ENCODE measurements at regions not wholly inside any gene's neighbourhood (a gene's known extent, or its start where the extent isn't known, plus 50 kb on each side); places are given as distances from the start of the nearest gene placed in this dataset.

DNA sequence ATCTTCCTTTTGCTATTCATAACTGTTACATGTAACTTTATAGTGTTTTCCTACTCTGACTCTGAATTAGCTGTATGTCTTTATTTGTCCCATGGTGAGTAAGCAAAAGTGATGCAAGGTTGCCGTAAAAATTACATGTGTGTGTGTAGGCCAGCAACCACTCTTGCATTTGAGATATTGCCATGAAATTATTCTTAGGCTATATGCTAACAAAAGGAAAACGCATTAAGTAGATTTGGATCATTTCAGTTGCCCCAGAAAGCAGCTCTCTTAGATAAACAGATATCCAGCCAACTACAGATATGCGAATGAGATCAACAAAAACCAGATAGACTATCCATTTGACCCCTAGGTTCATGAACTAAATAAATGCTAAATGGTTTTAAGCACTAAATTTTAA, 73.6 kb downstream of the CYLC2 start:
- H3K27me3 Mint-ChIP-seq (ENCODE audit: insufficient read depth, unreplicated experiment) = no peaks in the 10 kb centered on the region
- ChIA-PET CTCF (no interaction called here), POLR2A (no interaction called here)
- no peaks in the 10 kb centered on the region for H3K9me3 ChIP-seq
- no peaks in the 10 kb centered on the region for H3K4me1 Mint-ChIP-seq (ENCODE audit: low read depth, unreplicated experiment)
- TF ChIP-seq, protein P1, sequence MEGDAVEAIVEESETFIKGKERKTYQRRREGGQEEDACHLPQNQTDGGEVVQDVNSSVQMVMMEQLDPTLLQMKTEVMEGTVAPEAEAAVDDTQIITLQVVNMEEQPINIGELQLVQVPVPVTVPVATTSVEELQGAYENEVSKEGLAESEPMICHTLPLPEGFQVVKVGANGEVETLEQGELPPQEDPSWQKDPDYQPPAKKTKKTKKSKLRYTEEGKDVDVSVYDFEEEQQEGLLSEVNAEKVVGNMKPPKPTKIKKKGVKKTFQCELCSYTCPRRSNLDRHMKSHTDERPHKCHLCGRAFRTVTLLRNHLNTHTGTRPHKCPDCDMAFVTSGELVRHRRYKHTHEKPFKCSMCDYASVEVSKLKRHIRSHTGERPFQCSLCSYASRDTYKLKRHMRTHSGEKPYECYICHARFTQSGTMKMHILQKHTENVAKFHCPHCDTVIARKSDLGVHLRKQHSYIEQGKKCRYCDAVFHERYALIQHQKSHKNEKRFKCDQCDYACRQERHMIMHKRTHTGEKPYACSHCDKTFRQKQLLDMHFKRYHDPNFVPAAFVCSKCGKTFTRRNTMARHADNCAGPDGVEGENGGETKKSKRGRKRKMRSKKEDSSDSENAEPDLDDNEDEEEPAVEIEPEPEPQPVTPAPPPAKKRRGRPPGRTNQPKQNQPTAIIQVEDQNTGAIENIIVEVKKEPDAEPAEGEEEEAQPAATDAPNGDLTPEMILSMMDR (IDR thresholded peaks at IDR 0.05; ENCODE audit: insufficient read depth in 1 of 2, low read depth in 1 of 2, low read length in 1 of 2, severe bottlenecking in 1 of 2, unreplicated experiment in 1 of 2) = no peak
- no peak for DNase-seq
- H3K36me3 ChIP-seq (ENCODE audit: control insufficient read depth, insufficient read depth, low read length) = no peaks in the 10 kb centered on the region
- no peak overlapping the region for H3K4me3 ChIP-seq (ENCODE audit: low read depth, low read length)
- intact Hi-C loops (cut with micrococcal nuclease; ENCODE audit: unreplicated experiment) = no loop called here
- H3K4me1 ChIP-seq = no peaks in the 10 kb centered on the region
- no TSS peak for BruUV-seq (replicated peaks)
- no peaks in the 10 kb centered on the region for H3K36me3 Mint-ChIP-seq (ENCODE audit: insufficient read depth, unreplicated experiment)
- no peaks in the 10 kb centered on the region for H3K27me3 ChIP-seq (replicated peaks; ENCODE audit: control insufficient read depth, insufficient read depth, low read length)
- H3K4me3 Mint-ChIP-seq (ENCODE audit: unreplicated experiment) = no peak overlapping the region
- H3K27ac Mint-ChIP-seq (ENCODE audit: unreplicated experiment) = no peak overlapping the region
- no peaks in the 10 kb centered on the region for H3K9me3 Mint-ChIP-seq (ENCODE audit: unreplicated experiment)

DNA sequence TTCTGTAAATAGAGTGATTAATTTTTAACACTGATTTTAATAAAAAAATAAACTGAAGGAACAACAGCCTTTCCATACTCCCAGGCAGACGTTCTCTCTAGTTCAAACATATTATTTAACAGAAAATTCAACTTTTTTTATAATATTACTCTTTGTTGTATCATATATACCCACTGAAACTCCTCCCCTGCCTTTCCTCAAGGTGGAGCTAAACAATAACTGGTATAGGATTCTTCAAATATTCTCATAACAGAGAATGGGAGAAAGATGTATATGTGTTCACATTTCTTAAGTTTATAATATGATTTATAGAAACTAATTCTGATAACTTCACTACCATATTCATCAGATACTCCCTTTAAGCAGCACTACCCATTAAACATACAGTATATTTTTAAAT, 83.4 kb downstream of the CYLC2 start:
- H3K36me3 Mint-ChIP-seq (ENCODE audit: insufficient read depth, unreplicated experiment) = no peaks in the 10 kb centered on the region
- H3K36me3 ChIP-seq (ENCODE audit: control insufficient read depth, insufficient read depth, low read length) = no peaks in the 10 kb centered on the region
- TF ChIP-seq, protein P1 (IDR thresholded peaks at IDR 0.05; ENCODE audit: insufficient read depth in 1 of 2, low read depth in 1 of 2, low read length in 1 of 2, severe bottlenecking in 1 of 2, unreplicated experiment in 1 of 2) = no peak
- no peaks in the 10 kb centered on the region for H3K4me1 Mint-ChIP-seq (ENCODE audit: low read depth, unreplicated experiment)
- no TSS peak for BruUV-seq (replicated peaks)
- no peaks in the 10 kb centered on the region for H3K27me3 ChIP-seq (replicated peaks; ENCODE audit: control insufficient read depth, insufficient read depth, low read length)
- intact Hi-C loops (cut with micrococcal nuclease; ENCODE audit: unreplicated experiment) = no loop called here
- H3K9me3 ChIP-seq = no peaks in the 10 kb centered on the region
- POLR2A ChIA-PET = no interaction called here
- H3K4me3 ChIP-seq (ENCODE audit: low read depth, low read length) = no peak overlapping the region
- DNase-seq = no peak
- no peaks in the 10 kb centered on the region for H3K27me3 Mint-ChIP-seq (ENCODE audit: insufficient read depth, unreplicated experiment)
- no peaks in the 10 kb centered on the region for H3K9me3 Mint-ChIP-seq (ENCODE audit: unreplicated experiment)
- no peaks in the 10 kb centered on the region for H3K4me1 ChIP-seq
- CTCF ChIA-PET = interaction anchor here (0.6 kb wide), 1 partner anchor 369 kb away, joined by 5 read pairs; no protein-coding TSS in a partner anchor
- H3K4me3 Mint-ChIP-seq (ENCODE audit: unreplicated experiment) = no peak overlapping the region
- H3K27ac Mint-ChIP-seq (ENCODE audit: unreplicated experiment) = no peak overlapping the region

DNA sequence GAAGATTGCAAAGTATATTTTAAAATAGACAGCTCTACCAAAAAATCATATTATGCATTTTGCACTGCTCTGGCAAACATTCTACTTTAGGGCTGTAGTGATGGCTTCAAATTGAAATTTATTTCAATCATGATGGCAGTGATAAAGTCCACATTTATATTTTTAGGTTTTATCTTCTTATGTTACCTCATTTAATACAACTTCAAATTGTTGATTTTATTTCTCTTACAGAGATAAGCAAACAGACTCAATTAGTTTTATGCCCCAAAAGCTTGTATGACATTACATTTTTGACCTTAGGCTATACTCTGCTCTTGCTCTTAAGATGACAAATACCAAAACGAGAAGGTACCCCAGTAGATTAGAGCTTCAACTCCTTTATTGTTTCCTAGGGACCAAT, 87.4 kb downstream of the CYLC2 start:
- BruUV-seq (replicated peaks) = no TSS peak

More for the DNA sequence above, 87.4 kb downstream of the CYLC2 start:
- no peaks in the 10 kb centered on the region for H3K27me3 Mint-ChIP-seq (ENCODE audit: insufficient read depth, unreplicated experiment)
- no peak for DNase-seq
- no peaks in the 10 kb centered on the region for H3K36me3 ChIP-seq (ENCODE audit: control insufficient read depth, insufficient read depth, low read length)
- ChIA-PET POLR2A (no interaction called here), CTCF (no interaction called here)
- H3K9me3 ChIP-seq = no peaks in the 10 kb centered on the region
- intact Hi-C loops (cut with micrococcal nuclease; ENCODE audit: unreplicated experiment) = no loop called here
- no peak overlapping the region for H3K4me3 Mint-ChIP-seq (ENCODE audit: unreplicated experiment)
- no peaks in the 10 kb centered on the region for H3K27me3 ChIP-seq (replicated peaks; ENCODE audit: control insufficient read depth, insufficient read depth, low read length)
- H3K4me3 ChIP-seq (ENCODE audit: low read depth, low read length) = no peak overlapping the region
- H3K9me3 Mint-ChIP-seq (ENCODE audit: unreplicated experiment) = no peaks in the 10 kb centered on the region
- no peaks in the 10 kb centered on the region for H3K4me1 ChIP-seq
- TF ChIP-seq, protein P1 (IDR thresholded peaks at IDR 0.05; ENCODE audit: insufficient read depth in 1 of 2, low read depth in 1 of 2, low read length in 1 of 2, severe bottlenecking in 1 of 2, unreplicated experiment in 1 of 2) = no peak
- no peak overlapping the region for H3K27ac Mint-ChIP-seq (ENCODE audit: unreplicated experiment)
- no peaks in the 10 kb centered on the region for H3K36me3 Mint-ChIP-seq (ENCODE audit: insufficient read depth, unreplicated experiment)
- no peaks in the 10 kb centered on the region for H3K4me1 Mint-ChIP-seq (ENCODE audit: low read depth, unreplicated experiment)

All from Caco-2 (cell line).